RWPE2 (cell line): ENCODE measurements at regions not wholly inside any gene's neighbourhood (a gene's known extent, or its start where the extent isn't known, plus 50 kb on each side); places are given as distances from the start of the nearest gene placed in this dataset.

ENCODE experiments used
- ATAC-seq: fragments of 200-7000 bp; cut with Tn5 transposase; 3 replicates; pipeline ENCODE4 v1.9.1; 2021; ENCODE audit warnings: low read depth
- DNase-seq: peaks from one replicate; pipeline ENCODE4 v3.0.0-alpha.2; 2020; ENCODE audit warnings: low spot score
- H3K27ac ChIP-seq: fragments of 450-650 bp; 2 replicates; pipeline ENCODE4 v1.5.1; 2017; ENCODE audit warnings: mild to moderate bottlenecking; ENCODE audit not compliant: poor library complexity, severe bottlenecking
- H3K27me3 ChIP-seq: fragments of 250-450 bp; sonication (Bioruptor Pico); 2 replicates; pipeline ENCODE4 v1.5.1; 2021; ENCODE audit warnings: mild to moderate bottlenecking, moderate library complexity; ENCODE audit not compliant: insufficient read depth, poor library complexity, severe bottlenecking
- H3K36me3 ChIP-seq: fragments of 250-450 bp; sonication (Bioruptor Pico); 2 replicates; pipeline ENCODE4 v1.5.1; 2020; ENCODE audit warnings: low read depth, mild to moderate bottlenecking, moderate library complexity
- H3K4me1 ChIP-seq: fragments of 250-450 bp; sonication (Bioruptor Pico); 2 replicates; pipeline ENCODE4 v1.5.1; 2021; ENCODE audit warnings: mild to moderate bottlenecking, moderate library complexity; ENCODE audit not compliant: insufficient read depth, poor library complexity, severe bottlenecking
- H3K4me3 ChIP-seq: fragments of 250-450 bp; sonication (Bioruptor Pico); 2 replicates; pipeline ENCODE4 v1.5.1; 2021; ENCODE audit warnings: mild to moderate bottlenecking, moderate library complexity; ENCODE audit not compliant: severe bottlenecking
- H3K9me3 ChIP-seq: fragments of 250-450 bp; sonication (Bioruptor Pico); 2 replicates; pipeline ENCODE4 v1.5.1; 2021; ENCODE audit warnings: mild to moderate bottlenecking, moderate library complexity; ENCODE audit not compliant: severe bottlenecking
- CTCF ChIP-seq: fragments of 450-650 bp; IDR thresholded peaks from one replicate; pipeline ENCODE4 v1.5.1; 2017; ENCODE audit warnings: mild to moderate bottlenecking, moderate library complexity; ENCODE audit not compliant: poor library complexity, severe bottlenecking

GRCh38 chr5:103617090-103617489 lies 54.5 kb upstream of the NUDT12 start:
- no peaks in the 10 kb centered on the region for H3K9me3 ChIP-seq
- ATAC-seq, result no peak
- no peak overlapping the region for H3K27ac ChIP-seq
- no peak overlapping the region for H3K4me3 ChIP-seq
- H3K27me3 ChIP-seq, result no peaks in the 10 kb centered on the region
- no peaks in the 10 kb centered on the region for H3K36me3 ChIP-seq
- no peak for TF ChIP-seq CTCF
- H3K4me1 ChIP-seq, result peaks cover 2% of the 10 kb centered on the region
- DNase-seq, result no peak

GRCh38 chr5:103612545-103612944 lies 50.0 kb upstream of the NUDT12 start:
- no peak overlapping the region for H3K4me3 ChIP-seq
- no peak for DNase-seq
- no peak for ATAC-seq
- H3K36me3 ChIP-seq, result no peaks in the 10 kb centered on the region
- no peaks in the 10 kb centered on the region for H3K4me1 ChIP-seq
- H3K9me3 ChIP-seq, result no peaks in the 10 kb centered on the region
- H3K27me3 ChIP-seq, result no peaks in the 10 kb centered on the region
- TF ChIP-seq CTCF, result no peak
- H3K27ac ChIP-seq, result no peak overlapping the region
